HepG2 (cell line): ENCODE measurements at regions not wholly inside any gene's neighbourhood (a gene's known extent, or its start where the extent isn't known, plus 50 kb on each side); places are given as distances from the start of the nearest gene placed in this dataset.

Experiments used
- ATAC-seq: fragments of 200-7000 bp; cut with Tn5 transposase; 3 replicates; pipeline ENCODE4 v1.9.1; 2020; ENCODE audit warnings: mild to moderate bottlenecking, moderate library complexity
- BruUV-seq: library from RNA; stranded (reverse); fragments of 400-500 nt; replicated peaks from 2 replicates; lab custom pipeline; 2021; lab: Mats Ljungman, UMichigan
- CTCF ChIA-PET: fragments of 300-600 bp; formaldehyde crosslinking; extraction: SDS; loops from one replicate; lab custom pipeline; 2021; ENCODE audit warnings: low total read pairs, inconsistent platforms, low intra/inter-chr PET ratio; lab: Yijun Ruan, JAX
- POLR2A ChIA-PET: fragments of 350-600 bp; sonication (Branson Sonifier 250); formaldehyde crosslinking; loops from one replicate; lab custom pipeline; 2020; ENCODE audit warnings: antibody characterized with exemption, inconsistent platforms; lab: Yijun Ruan, JAX
- DNase-seq: peaks from one replicate; pipeline ENCODE4 v3.0.0-alpha.2; 2015; ENCODE audit warnings: low spot score
- FAIRE-seq: peaks from 3 replicates; lab custom pipeline; 2011; peaks lifted over from hg19 to GRCh38; lab: Jason Lieb, UNC
- H2AFZ ChIP-seq: one replicate; pipeline ENCODE4 v1.6.1; 2011; ENCODE audit warnings: low read length, inconsistent platforms
- H3K27ac ChIP-seq: fragments of 300-600 bp; 3 replicates; pipeline ENCODE4 v1.8.0; 2011; ENCODE audit warnings: mixed run types, mild to moderate bottlenecking, mixed read lengths, low read length, inconsistent platforms; ENCODE audit not compliant: insufficient read depth; ENCODE audit errors: extremely low read length
- H3K27me3 ChIP-seq, 2 experiments: fragments of 200-600 bp in 1 of 2; 2 replicates in 1 of 2; 3 replicates in 1 of 2; pipeline versions ENCODE4 v1.6.0 to v1.8.0; 2011; ENCODE audit warnings: low read length in 2 of 2, mild to moderate bottlenecking in 2 of 2, moderate library complexity in 2 of 2, inconsistent platforms in 1 of 2; ENCODE audit not compliant: insufficient read depth in 2 of 2, control insufficient read depth in 1 of 2
- H3K36me3 ChIP-seq, 2 experiments: fragments of 200-600 bp in 1 of 2; replicated peaks in 1 of 2; 2 replicates in 1 of 2; 3 replicates in 1 of 2; pipeline versions ENCODE4 v1.5.1 to v1.8.0; 2011; ENCODE audit warnings: low read length in 2 of 2, inconsistent platforms in 1 of 2; ENCODE audit not compliant: insufficient read depth in 2 of 2, control insufficient read depth in 1 of 2
- H3K4me1 ChIP-seq: 2 replicates; pipeline ENCODE4 v1.5.1; 2012; ENCODE audit warnings: low read length, inconsistent platforms; ENCODE audit not compliant: insufficient read depth
- H3K4me2 ChIP-seq: 2 replicates; pipeline ENCODE4 v1.6.0; 2011; ENCODE audit warnings: low read depth, low read length, inconsistent platforms
- H3K4me3 ChIP-seq, 3 experiments: fragments of 200-600 bp in 1 of 3; sonication (generic), shearing (Covaris generic) in 1 of 3; replicated peaks in 1 of 3; 2 replicates each; pipeline ENCODE4 v1.5.1; 2011 to 2016; ENCODE audit warnings: low read length in 3 of 3, inconsistent platforms in 2 of 3, low read depth in 2 of 3, mild to moderate bottlenecking in 2 of 3, control low read depth in 1 of 3, mixed read lengths in 1 of 3; ENCODE audit not compliant: insufficient read depth in 1 of 3
- H3K79me2 ChIP-seq: one replicate; pipeline ENCODE4 v1.6.1; 2011; ENCODE audit warnings: low read length, inconsistent platforms; ENCODE audit not compliant: insufficient read depth
- H3K9ac ChIP-seq: 2 replicates; pipeline ENCODE4 v1.6.0; 2011; ENCODE audit warnings: mild to moderate bottlenecking, low read depth, low read length, inconsistent platforms; ENCODE audit not compliant: insufficient read depth
- H3K9me3 ChIP-seq: 2 replicates; pipeline ENCODE4 v1.5.1; 2012; ENCODE audit warnings: mild to moderate bottlenecking, low read length
- H4K20me1 ChIP-seq: 2 replicates; pipeline ENCODE4 v1.6.0; 2011; ENCODE audit warnings: inconsistent platforms, mild to moderate bottlenecking, low read length, moderate library complexity; ENCODE audit not compliant: insufficient read depth
- CREB1 ChIP-seq, 2 experiments: fragments of 450-650 bp in 1 of 2; IDR thresholded peaks; 2 replicates each; pipeline ENCODE4 v1.6.1; 2016 to 2017; ENCODE audit warnings: control low read depth in 1 of 2, mild to moderate bottlenecking in 1 of 2, missing compliant biosample characterization in 1 of 2, missing genetic modification characterization in 1 of 2
- FOXO1 ChIP-seq: sonication (generic); formaldehyde crosslinking; IDR thresholded peaks from 2 replicates; pipeline ENCODE4 v1.4.0; 2020; ENCODE audit warnings: missing genetic modification reagents
- GLI4 ChIP-seq: sonication (generic); formaldehyde crosslinking; IDR thresholded peaks from 2 replicates; pipeline ENCODE4 v1.5.1; 2020; ENCODE audit warnings: missing genetic modification reagents, mild to moderate bottlenecking, moderate library complexity, borderline replicate concordance
- MED13 ChIP-seq: sonication (generic); formaldehyde crosslinking; IDR thresholded peaks from 2 replicates; pipeline ENCODE4 v1.5.0; 2020; ENCODE audit warnings: missing genetic modification reagents
- MTF2 ChIP-seq: sonication (generic); formaldehyde crosslinking; IDR thresholded peaks from 2 replicates; pipeline ENCODE4 v1.5.0; 2020; ENCODE audit warnings: missing genetic modification reagents, borderline replicate concordance
- RBFOX2 ChIP-seq: fragments of 200-400 bp; formaldehyde crosslinking; IDR thresholded peaks from 2 replicates; pipeline ENCODE4 v1.6.1; 2017; ENCODE audit warnings: low read depth, mild to moderate bottlenecking, low read length
- SIN3A ChIP-seq: IDR thresholded peaks from 2 replicates; pipeline ENCODE4 v1.6.1; 2011; ENCODE audit warnings: low read depth, mild to moderate bottlenecking, control low read depth, low read length, borderline replicate concordance
- SNAI1 ChIP-seq: sonication (generic); formaldehyde crosslinking; IDR thresholded peaks from 2 replicates; pipeline ENCODE4 v1.5.0; 2020; ENCODE audit warnings: mild to moderate bottlenecking, missing genetic modification reagents, borderline replicate concordance
- ZNF10 ChIP-seq: sonication (generic); formaldehyde crosslinking; IDR thresholded peaks from 2 replicates; pipeline ENCODE4 v1.4.0; 2020; ENCODE audit warnings: mild to moderate bottlenecking, low read depth, missing genetic modification reagents, borderline replicate concordance
- ZNF331 ChIP-seq: sonication (generic); formaldehyde crosslinking; IDR thresholded peaks from 2 replicates; pipeline ENCODE4 v1.4.0; 2020; ENCODE audit warnings: missing genetic modification reagents
- ZNF569 ChIP-seq: sonication (generic); formaldehyde crosslinking; IDR thresholded peaks from 2 replicates; pipeline ENCODE4 v1.5.0; 2020; ENCODE audit warnings: mild to moderate bottlenecking, missing genetic modification reagents, moderate library complexity, borderline replicate concordance
- ZNF652 ChIP-seq: IDR thresholded peaks from 2 replicates; pipeline ENCODE4 v1.6.1; 2016; ENCODE audit warnings: low read depth, borderline replicate concordance
- WGBS: methylation state at CpG from one replicate; pipeline ENCODE4 v1.1.6; 2017; ENCODE audit warnings: low lambda C conversion rate; 5-methylcytosine and 5-hydroxymethylcytosine counted together
- in situ Hi-C: cut with HindIII; loops from 2 replicates; pipeline ENCODE4 v1.10.0; 2017; ENCODE audit warnings: low pct_unique_long_range_greater_than_20kb; ENCODE audit not compliant: extremely low pct_ligation_motif_present
- intact Hi-C: fragments of 100-400 bp; cut with micrococcal nuclease; formaldehyde crosslinking; loops from one replicate; pipeline ENCODE4 v1.10.0; 2022; ENCODE audit not compliant: unreplicated experiment
- TF ChIP-seq, protein P1 (sequence below): sonication (generic); formaldehyde crosslinking; IDR thresholded peaks from 2 replicates; pipeline ENCODE4 v1.4.0; 2020; ENCODE audit warnings: missing genetic modification reagents
- TF ChIP-seq, protein P2 (sequence below): sonication (generic); formaldehyde crosslinking; IDR thresholded peaks from 2 replicates; pipeline ENCODE4 v1.4.0; 2020; ENCODE audit warnings: missing genetic modification reagents
- TF ChIP-seq, protein P3 (sequence below): sonication (generic); formaldehyde crosslinking; IDR thresholded peaks from 2 replicates; pipeline ENCODE4 v1.4.0; 2020; ENCODE audit warnings: mild to moderate bottlenecking, missing genetic modification reagents, borderline replicate concordance

DNA sequence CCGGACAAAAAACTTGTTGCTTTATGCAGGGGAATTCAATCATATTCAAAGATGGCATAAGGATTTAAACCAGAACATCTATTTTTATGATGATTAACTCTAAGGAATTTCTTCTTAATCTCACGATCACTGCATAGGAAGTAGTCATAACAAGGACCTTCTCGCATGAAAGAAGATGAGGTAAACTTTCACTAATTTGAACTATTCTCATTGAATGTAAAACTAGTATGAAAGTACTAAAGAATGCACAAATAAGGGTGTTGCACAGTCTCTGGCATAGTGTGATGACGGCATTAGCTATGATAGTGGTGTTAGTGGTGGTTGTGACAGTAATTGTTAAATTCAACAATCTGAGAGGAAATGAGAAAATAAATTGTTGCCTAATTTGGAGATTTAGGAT lies 280.0 kb downstream of the SLC6A15 start:
- no peak for FAIRE-seq
- DNase-seq = no peak
- TF ChIP-seq, protein P1, sequence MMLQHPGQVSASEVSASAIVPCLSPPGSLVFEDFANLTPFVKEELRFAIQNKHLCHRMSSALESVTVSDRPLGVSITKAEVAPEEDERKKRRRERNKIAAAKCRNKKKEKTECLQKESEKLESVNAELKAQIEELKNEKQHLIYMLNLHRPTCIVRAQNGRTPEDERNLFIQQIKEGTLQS = no peak
- TF ChIP-seq RBFOX2 = no peak
- TF ChIP-seq ZNF569 (CRISPR knock-in tag) = no peak
- no peak for TF ChIP-seq ZNF10 (CRISPR knock-in tag)
- TF ChIP-seq GLI4 (CRISPR knock-in tag) = no peak
- TF ChIP-seq, protein P2, sequence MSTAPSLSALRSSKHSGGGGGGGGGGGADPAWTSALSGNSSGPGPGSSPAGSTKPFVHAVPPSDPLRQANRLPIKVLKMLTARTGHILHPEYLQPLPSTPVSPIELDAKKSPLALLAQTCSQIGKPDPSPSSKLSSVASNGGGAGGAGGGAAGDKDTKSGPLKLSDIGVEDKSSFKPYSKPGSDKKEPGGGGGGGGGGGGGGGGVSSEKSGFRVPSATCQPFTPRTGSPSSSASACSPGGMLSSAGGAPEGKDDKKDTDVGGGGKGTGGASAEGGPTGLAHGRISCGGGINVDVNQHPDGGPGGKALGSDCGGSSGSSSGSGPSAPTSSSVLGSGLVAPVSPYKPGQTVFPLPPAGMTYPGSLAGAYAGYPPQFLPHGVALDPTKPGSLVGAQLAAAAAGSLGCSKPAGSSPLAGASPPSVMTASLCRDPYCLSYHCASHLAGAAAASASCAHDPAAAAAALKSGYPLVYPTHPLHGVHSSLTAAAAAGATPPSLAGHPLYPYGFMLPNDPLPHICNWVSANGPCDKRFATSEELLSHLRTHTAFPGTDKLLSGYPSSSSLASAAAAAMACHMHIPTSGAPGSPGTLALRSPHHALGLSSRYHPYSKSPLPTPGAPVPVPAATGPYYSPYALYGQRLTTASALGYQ = no peak
- no peak for TF ChIP-seq ZNF331
- no peak for TF ChIP-seq SNAI1
- no peak for TF ChIP-seq CREB1 (IDR thresholded peaks at IDR 0.05)
- no peak for TF ChIP-seq CREB1 (CRISPR knock-in tag; IDR thresholded peaks at IDR 0.05)
- no peak for TF ChIP-seq MED13 (CRISPR knock-in tag)
- no peak for TF ChIP-seq FOXO1 (CRISPR knock-in tag)
- TF ChIP-seq, protein P3, sequence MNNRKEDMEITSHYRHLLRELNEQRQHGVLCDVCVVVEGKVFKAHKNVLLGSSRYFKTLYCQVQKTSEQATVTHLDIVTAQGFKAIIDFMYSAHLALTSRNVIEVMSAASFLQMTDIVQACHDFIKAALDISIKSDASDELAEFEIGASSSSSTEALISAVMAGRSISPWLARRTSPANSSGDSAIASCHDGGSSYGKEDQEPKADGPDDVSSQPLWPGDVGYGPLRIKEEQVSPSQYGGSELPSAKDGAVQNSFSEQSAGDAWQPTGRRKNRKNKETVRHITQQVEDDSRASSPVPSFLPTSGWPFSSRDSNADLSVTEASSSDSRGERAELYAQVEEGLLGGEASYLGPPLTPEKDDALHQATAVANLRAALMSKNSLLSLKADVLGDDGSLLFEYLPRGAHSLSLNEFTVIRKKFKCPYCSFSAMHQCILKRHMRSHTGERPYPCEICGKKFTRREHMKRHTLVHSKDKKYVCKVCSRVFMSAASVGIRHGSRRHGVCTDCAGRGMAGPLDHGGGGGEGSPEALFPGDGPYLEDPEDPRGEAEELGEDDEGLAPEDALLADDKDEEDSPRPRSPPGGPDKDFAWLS (CRISPR knock-in tag) = no peak
- TF ChIP-seq SIN3A = no peak
- TF ChIP-seq MTF2 (CRISPR knock-in tag) = no peak
- TF ChIP-seq ZNF652 = no peak
- TF ChIP-seq, all 625 proteins: peak for 0
- Histone ChIP-seq H4K20me1 (no peaks in the 10 kb centered on the region), H3K4me1 (no peaks in the 10 kb centered on the region), H3K27me3 (no peaks in the 10 kb centered on the region), H3K27ac (no peak overlapping the region), H3K4me3 (no peak overlapping the region), H3K36me3 (no peaks in the 10 kb centered on the region), H3K79me2 (no peaks in the 10 kb centered on the region), H3K9me3 (no peaks in the 10 kb centered on the region), H2AFZ (no peak overlapping the region), H3K9ac (no peak overlapping the region), H3K4me2 (no peak overlapping the region)
- ChIA-PET CTCF (no interaction called here), POLR2A (no interaction called here)
- ATAC-seq = no peak
- intact Hi-C loops (no loop called here), in situ Hi-C loops (no loop called here)
- BruUV-seq = no TSS peak
- WGBS = 11% methylated on average over 4 of the region's 4 CpGs
